ENCODE measurements at regions not wholly inside any gene's neighbourhood (a gene's known extent, or its start where the extent isn't known, plus 50 kb on each side); places are given as distances from the start of the nearest gene placed in this dataset.

GRCh38 chr15:47650564-47650963, 66.7 kb upstream of the SEMA6D start:
- DNase-seq (ENCODE audit: low read depth in 2 of 3, low spot score in 2 of 3) = no peak

GRCh38 chr15:47652328-47652727, 65.0 kb upstream of the SEMA6D start:
- DNase-seq (ENCODE audit: low read depth in 2 of 3, low spot score in 2 of 3) = no peak

GRCh38 chr15:47652844-47653243, 64.5 kb upstream of the SEMA6D start:
- no peak for DNase-seq (ENCODE audit: low read depth in 2 of 3, low spot score in 2 of 3)

- no peak for DNase-seq (ENCODE audit: low read depth in 2 of 3, low spot score in 2 of 3)
These were observed 55.6 kb upstream of the SEMA6D start for GRCh38 chr15:47661661-47662180.

GRCh38 chr15:47663101-47663500, 54.2 kb upstream of the SEMA6D start:
- DNase-seq (ENCODE audit: low read depth in 2 of 3, low spot score in 2 of 3) = no peak
